Pons (tissue), 1 donor: ENCODE measurements at regions not wholly inside any gene's neighbourhood (a gene's known extent, or its start where the extent isn't known, plus 50 kb on each side); places are given as distances from the start of the nearest gene placed in this dataset.

Source experiments
- DNase-seq: peaks from one replicate; pipeline ENCODE4 v3.0.0-alpha.2; 2016; ENCODE audit warnings: low spot score

DNA sequence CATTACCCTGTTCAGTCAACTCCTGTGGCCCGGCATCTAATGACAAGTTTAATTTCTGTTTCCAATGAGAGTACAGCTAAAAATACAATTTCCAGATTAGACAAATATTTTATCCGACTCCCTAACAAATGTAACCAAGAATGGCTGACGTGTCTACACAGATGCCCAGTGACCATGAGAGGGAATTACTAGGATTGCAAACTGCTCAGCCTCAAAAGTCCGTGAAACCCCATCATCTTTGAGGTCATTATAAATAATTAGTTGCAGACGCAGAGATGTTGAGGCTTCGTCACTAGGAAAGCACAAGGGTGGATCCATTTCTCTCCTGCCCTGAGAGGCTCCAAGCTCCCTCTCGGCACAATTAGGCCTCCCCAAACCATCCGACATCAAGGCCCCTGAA lies 104.1 kb upstream of the ZNF507 start:
- DNase-seq: no peak

DNA sequence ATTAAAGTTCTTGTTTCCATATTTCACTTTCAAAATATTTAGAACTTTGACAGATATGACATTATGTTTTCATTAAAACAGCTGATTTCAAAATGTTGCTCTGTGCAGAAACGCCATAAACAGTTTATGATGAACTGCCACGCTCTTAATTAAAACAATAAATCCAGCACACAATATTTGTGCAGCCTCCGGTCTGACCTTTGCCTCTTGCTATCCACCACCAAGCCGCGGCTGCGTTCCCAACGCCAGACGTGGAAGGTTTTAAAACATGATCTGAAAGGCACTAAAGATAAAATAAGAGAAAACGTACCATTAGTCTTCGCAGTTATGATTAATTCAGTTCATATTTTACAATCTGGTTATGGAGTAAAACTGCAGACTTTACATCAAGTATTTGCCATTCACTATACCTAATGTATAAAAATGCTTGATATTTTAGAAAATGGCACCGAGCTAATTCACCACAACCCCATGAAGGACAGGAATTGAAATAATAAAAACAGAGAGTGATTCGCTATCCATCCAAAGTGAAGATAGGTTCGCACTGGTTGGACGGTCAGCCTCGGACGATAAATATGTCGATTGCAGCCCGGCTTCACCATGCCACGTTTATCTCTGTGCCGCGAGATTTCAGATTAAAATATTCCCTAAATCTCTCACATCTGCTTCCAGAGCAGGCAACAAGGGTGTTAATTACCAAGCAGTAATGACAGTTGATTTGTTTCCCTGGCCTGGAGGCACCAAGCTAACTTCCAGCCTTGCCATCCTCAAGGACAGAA lies 103.3 kb upstream of the ZNF507 start:
- no peak for DNase-seq

DNA sequence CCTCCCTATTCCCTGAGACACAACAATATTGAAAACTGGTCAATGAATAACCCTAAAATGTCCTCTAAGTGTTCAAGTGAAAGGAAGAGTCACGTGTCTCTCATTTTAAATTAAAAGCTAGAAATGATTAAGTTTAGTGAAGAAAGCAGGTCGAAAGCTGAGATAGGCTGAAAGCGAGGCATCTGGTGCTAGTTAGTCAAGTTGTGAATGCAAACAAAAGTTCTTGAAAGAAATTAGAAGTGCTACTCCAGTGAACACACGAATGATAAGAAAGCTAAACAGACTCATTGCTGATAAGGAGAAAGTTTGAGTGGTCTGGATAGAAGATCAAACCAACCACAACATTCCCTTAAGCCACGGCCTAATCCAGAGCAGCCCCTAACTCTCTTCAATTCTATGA lies 99.4 kb upstream of the ZNF507 start:
- no peak for DNase-seq

DNA sequence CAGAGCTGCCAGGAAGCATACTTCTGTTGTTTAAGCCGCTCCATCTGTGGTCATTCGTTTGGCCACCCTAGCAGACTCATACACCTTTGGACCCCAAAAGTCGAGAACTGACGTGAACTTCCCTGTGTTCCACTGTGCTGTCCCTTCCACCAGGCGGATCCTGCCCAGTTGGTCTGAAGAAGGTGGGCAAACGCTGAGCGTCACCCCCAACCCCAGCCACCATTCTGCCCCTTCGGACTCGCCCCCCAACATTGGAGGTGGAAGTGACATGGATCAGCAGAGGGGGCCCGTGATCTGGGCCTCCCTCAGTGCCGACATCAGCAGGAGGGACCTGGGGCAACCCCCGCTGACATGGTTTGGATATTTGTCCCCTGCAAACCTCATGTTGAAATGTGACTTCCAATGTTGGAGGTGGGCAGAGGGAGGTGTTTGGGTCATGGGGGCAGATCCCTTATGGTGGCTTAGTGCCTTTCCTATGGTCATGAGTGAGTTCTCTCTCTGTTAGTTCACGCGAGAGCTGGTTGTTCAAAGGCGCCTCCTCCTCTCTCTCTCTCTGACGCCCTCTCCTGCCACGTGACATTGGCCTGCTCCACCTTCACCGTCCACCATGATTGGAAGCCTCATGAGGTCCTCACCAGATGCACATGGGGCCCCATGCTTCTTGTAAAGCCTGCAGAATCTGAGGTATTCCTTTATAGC lies 93.6 kb upstream of the ZNF507 start:
- no peak for DNase-seq

DNA sequence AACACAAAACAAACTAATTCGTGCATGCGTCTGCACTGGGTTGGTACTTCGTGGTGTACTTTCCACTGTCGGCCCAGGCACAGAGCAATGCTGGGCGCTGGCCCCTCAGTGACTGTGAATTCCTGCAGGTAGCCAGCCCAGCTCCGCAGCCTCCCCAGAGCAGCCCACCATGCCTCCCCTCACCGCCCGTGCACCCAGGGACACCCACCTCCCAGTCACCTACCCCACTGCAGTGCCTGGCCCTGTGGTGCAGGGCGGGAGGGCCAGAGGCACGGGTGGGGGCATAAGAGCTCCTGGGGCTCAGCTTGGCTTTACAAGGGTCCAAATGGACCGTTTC lies 93.1 kb upstream of the ZNF507 start:
- DNase-seq: no peak

DNA sequence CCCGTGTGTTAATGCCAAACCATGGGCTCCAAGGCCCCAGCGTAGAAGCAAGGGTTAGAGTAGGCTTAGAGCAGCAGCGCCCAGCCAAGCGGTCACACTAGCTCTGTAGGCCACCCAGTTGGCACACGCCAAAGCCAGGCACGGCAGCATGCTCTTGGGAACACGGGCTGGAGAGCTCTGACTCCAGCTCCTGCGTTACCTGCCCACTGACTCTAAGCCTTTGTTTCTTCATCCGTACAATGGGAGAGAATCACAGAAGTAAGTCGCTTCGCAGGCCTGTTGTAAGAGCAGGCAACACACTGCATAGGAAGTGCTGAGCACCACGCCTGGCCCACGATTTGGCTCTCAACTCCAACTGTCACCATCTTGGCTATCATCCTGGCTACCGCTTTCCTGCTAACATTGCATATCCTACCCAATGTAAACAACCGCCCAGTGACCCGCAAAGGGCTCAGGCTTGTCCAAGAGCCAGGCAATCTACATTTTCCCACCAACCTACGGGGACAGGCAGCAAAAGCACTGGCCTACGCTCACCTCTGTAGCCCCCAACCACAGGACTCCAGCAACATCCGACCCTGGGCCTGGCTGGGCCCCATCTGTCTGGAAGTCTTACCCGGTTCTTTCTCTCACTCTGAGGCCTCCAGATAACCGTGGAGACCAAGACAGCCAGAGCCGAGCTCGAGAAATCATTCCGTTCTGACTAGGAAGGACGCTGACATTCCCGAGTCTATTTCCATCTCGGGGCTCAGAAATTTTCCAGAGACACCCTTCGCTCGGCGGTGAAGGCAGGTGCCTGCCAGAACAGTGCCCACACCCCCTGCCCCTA lies 91.5 kb upstream of the ZNF507 start:
- DNase-seq: no peak

DNA sequence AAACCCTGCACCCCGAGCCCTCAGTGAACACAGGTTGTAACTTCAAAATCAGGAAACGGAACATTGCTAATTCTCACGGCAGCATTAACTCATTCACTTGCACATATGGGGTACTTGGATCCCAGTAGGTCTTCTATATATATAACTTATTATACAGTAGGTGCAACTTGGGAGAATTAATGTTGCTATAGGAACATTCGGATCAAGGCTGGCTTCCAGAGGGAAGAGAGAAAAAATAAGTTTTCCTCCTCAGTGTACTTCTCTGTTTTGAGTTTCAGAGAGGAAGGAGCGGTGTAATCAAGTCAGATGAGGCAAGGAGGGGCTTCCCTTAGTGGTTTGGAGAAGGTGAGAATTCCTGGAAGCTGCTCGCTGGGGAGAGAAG lies 90.9 kb upstream of the ZNF507 start:
- no peak for DNase-seq

DNA sequence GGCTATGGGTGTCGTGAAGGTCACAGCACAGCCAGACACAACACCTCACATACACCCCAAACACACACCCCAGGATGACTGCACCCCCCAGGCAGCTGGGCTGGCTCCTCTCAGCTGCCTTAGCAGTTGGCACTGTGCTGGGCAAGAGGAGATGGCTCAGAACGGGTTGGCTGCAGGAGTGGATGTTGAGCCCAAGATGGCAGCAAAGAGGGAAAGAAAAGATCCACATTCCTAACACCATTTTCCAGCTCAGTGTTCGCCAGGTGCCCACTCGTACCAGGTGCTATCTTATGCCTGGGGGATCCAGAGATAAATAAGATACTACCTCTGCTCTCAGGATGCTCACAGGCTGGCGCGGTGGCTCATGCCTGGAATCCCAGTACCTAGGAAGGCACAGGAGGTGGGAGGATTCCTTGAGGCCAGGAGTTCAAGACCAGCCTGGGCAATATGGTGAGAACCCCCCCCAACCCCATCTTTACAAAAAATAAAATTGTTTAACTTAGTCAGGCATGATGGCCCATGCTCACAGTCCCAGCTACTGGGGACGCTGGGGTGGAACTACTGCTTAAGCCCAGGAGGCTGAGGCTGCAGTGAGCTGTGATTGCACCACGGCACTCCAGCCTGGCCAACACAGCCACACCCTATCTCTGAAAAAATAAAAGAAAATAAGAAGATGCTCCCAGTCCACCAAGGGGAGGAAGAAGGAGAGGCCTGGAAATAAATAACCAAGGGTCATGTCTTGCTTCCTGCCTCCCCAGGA lies 89.7 kb upstream of the ZNF507 start:
- no peak for DNase-seq

DNA sequence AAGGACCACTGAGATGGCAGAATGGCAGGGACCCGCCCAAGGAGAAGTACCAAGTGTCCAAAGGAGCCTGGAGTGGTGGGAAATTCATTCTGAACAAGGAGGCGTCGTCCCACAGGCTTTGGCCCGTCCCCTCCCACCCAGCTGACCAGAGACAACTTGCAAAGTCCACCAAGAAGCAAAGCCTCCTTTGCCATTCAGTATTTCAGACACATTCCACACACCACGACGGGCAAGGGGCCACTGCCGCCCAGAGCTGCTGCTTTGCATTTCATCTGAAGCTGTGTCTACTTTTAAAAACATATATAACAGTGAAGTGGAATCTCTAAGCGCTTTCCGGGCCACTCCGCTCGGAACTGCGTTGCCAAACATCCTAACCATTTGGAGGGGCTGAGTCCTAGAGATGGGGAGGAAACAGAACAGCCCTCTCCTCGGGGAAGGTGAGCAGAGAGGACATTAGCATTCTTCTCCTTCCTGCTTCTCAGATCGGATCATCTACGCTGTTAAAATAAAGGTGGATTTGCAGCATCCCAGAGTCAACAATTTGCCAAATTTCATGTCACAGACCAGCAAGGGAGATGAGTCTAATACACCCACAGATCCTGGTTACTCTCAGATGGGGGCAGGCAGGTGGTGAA lies 89.0 kb upstream of the ZNF507 start:
- DNase-seq: no peak

DNA sequence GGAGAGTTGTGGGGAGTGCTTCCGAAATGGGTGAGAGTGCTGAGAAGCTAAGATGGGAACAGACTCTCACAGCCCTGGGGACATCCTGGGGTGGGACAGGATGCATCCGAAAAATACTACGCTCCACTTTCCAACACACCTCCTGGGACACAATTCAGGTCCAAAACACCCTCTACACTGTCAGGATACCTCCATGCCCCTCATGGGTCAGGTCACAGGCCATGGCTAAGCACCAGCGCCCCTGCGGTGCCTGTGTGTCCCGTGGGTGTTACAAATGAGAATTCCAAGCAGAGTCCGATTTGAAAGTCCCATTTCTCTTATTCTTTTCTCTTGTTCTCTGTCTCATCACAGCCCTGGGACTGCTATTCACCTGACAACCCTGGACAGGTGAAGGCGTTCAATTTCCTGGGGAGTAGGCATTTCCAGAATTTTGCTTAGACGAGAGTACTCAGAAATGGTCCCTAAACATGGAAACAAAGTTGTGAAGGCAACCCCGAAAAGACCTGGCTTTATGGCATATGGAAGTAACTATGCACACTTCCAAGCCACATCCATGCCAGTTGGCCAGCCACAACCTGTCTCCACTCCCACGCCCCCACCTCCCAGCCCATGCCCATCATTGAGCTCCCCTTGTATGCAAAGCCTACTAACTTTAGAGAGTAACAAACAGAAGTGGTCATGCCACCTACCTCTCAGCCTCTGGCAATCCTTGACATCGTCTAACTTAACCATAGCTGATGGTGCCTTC lies 87.9 kb upstream of the ZNF507 start:
- no peak for DNase-seq

DNA sequence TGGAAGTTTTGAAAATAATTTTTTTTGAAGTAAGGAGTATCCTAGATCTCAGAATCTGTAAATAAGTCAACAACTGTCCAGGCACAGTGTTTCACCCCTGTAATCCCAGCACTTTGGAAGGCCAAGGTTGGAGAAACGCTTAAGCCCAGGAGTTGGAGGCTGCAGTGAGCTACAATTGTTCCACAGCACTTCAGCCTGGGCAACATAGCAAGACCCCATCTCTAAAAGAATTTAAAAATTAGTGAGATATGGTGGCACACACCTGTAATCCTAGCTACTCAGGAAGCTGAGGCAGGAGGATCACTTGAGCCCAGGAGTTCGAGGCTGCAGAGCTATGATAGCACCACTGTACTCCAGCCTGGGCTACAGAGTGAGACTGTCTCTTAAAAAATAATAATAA lies 87.2 kb upstream of the ZNF507 start:
- DNase-seq: no peak

DNA sequence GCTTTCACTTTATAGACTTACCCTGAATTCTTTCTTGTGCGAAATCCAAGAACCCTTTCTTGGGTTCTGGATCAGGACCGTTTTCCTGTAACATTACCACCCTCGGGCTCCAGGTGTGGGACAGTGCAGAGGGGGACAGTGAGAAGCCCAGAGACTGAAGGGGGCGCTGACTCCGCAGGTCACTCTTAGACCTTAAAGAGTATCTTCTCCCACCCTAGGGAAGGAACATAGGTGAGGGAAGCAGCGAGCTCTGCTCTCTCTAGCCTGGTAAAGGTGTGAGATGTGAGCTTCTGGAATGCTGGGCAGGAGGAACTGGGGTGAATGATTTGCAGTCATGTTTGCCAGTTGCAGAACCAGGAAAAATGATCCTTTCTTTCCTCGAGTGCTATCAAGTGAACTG lies 80.8 kb upstream of the ZNF507 start:
- DNase-seq: no peak

DNA sequence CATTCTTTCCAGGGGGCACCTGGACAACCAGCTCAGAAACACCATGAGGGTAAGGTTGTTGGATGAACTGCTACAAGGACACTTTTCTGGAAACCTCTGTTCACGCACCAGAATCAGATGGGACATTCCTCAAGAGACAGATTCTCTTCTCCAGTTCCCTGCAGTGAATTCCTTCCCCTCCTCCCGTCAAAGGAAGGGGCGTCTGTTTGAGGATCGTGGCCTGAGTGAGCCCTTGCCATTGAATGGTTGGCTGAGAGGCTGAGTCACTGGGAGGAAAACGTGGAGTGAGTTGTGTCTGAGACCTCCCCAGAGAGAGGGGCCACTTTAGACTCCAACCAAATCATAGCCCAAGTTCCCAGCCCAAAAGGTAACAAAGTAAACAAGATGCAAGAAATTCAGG lies 79.4 kb upstream of the ZNF507 start:
- DNase-seq: no peak

DNA sequence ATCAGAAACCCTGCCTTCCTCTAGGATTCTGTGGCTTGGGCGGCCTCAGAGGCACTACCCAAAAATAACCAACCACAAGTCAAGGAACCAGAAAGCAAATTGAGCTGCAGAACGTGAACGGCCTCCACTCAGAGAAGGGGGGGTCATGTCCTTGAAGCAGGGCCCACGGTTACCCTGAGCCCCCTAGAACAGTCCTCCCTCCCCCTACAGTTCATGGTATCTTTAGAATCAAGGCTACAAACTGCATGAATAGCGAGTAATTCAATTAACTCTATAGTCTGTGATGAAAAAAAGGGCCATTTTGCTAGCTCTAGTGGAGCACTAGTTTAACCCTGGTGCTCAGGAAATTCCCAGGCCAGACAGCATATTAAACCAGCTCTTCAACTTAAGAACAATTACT lies 79.0 kb upstream of the ZNF507 start:
- no peak for DNase-seq

DNA sequence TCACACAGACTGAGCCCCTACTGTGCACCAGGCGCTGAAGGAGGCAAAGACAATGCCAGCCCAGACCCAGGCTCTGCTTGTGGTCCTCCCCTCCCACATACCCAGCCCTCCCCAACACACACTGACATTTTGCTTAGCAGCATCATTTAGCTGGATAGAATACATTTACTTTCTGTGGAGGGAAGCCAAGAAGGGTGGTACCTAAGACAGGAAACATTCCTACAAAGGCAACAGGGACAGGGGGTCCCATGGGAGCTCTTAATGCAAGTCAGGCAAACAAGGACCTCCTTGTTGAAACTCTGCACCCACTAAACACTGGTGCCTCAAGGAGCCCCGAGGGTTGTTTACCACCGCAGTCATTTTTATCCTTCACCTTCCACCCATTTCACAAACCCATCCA lies 77.0 kb upstream of the ZNF507 start:
- DNase-seq: no peak

DNA sequence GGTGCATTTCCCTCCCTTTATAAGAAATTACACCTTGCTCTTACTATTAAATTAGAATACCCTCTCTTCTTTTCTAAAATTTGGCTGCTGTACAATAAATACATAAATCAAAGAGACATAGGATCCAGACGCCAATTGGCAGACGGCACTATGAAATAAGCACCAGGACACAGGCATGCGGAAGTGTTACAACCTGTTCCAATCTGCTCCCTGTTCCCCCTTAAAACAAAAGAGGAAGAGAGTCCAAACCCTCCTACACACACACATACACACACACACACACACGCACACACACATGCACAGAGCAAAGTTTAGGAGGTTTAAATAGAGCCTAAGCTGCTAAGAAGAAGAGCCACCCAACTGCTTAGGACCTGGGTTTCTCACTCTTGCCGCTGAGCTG lies 75.6 kb upstream of the ZNF507 start:
- DNase-seq: no peak

DNA sequence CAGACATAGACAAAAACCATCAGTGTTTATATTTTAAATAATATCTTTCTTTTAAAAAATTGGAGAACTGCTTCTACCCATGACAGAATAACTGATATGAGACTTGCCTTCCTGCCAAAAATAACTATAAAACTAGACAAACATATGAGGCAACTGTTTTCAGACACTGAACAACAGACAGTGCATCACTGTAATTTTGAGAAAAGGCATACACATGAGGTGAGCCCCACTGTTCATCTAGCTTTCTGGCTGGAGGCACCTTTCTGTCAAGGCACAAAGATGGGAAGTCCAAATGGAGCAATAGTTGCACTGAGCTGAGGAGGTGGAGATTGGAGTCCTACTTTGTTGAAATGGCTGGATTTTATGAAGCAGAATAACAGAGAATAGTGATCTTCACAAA lies 71.9 kb upstream of the ZNF507 start:
- DNase-seq: no peak

DNA sequence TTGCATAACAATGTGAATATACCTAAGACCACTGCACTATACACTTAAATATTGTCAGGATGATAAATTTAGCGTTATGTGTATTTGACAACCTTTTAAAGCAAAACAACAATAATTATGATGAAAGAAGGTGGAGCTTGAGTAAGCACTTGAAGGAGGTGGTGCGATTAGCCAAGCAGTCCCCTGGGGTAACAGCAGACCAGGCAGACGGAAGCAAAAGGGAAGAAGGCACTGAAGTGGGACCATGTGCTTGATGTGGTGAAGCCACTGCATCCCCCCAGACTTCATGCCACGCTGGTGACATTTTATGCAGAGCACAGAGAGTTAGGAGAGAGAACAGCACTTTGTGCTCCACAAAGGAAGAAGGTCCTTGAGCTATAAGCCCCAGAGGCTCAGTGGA lies 58.3 kb upstream of the ZNF507 start:
- DNase-seq: no peak

DNA sequence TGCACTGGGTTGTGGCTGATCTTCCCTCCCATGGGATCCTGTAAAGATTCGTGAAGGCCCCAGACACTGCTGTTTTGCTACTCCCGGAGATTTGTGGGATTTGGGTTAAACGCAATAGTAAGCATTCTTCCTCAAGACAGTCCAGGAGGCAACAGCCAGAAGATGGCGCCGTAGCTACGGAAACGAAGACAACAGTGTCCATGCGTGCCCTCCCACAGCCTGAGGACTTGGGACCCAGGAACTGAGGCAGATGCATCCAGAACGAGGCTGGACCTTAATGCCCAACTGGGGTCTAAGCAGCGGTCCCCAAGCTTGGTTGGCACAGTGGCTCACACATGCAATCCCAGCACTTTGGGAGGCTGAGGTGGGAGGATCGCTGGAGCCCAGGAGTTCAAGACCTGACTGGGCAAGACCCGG lies 57.6 kb upstream of the ZNF507 start:
- DNase-seq: peak; percentile 72

DNA sequence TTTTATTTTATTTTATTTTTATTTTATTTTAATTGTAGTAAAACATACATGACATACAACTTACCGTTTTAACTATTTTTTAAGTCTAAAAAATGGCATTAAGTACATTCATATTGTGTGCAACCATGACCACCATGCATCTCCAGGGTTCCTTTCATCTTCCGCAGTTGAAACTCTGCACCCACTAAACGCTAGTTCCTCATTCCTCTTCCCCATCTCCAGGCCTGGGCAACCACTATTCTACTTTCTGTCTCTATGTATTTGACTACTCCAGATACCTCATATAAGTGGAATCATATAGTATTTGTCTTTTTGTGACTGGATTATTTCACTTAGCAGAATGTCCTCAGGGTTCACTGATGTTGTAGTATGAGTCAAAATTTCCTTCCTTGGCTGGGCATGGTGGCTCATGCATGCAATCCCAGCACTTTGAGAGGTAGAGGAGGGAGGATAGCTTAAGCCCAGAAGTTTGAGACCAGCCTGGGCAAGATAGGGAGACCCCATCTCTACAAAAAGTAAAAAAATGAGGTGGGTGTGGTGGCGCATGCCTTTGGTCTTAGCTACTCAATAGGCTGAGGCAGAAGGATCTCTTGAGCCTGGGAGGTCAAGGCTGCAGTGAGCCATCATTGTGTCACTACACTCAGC lies 55.7 kb upstream of the ZNF507 start:
- peak; percentile 4 for DNase-seq

DNA sequence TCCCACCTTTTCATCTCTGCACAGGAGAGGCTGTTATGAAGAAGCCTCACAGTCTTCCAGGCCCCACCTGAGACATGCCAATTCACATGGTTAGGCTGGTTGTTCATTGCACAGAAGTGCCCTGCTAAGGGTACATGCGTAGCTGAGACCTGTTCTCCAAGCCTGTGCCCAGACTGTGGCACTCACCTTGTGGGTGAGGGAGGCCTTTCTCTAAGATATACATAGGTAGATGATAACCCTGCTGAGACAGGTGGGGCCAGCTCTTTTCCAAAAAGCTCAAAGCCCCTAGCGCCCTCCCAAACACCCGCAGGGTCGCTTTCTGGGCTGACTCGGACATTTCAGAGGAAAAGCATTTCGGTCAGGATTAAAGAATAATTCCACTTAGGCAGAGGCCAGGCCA lies 53.5 kb upstream of the ZNF507 start:
- DNase-seq: no peak
